Fibroblast of lung (primary cell): ENCODE measurements at regions not wholly inside any gene's neighbourhood (a gene's known extent, or its start where the extent isn't known, plus 50 kb on each side); places are given as distances from the start of the nearest gene placed in this dataset.

Experiments used
- DNase-seq, 2 donors: peaks; one replicate each; pipeline versions ENCODE4 v3.0.0 to v3.0.0-alpha.2; 2010; ENCODE audit warnings: low read depth in 2 of 2
- H2AFZ ChIP-seq: 2 replicates; pipeline ENCODE4 v1.5.1; 2012; ENCODE audit warnings: low read length, control low read depth, inconsistent platforms
- H3K27ac ChIP-seq: 2 replicates; pipeline ENCODE4 v1.5.1; 2011; ENCODE audit warnings: low read length, control low read depth; ENCODE audit not compliant: insufficient read depth
- H3K27me3 ChIP-seq: 2 replicates; pipeline ENCODE4 v1.5.1; 2011; ENCODE audit warnings: mild to moderate bottlenecking, low read length; ENCODE audit not compliant: control insufficient read depth, insufficient read depth
- H3K36me3 ChIP-seq: 2 replicates; pipeline ENCODE4 v1.5.1; 2011; ENCODE audit warnings: low read length; ENCODE audit not compliant: control insufficient read depth, insufficient read depth
- H3K4me1 ChIP-seq: 2 replicates; pipeline ENCODE4 v1.5.1; 2011; ENCODE audit warnings: low read length; ENCODE audit not compliant: control insufficient read depth, insufficient read depth; ENCODE audit errors: extremely low read depth
- H3K4me2 ChIP-seq: 2 replicates; pipeline ENCODE4 v1.5.1; 2011; ENCODE audit warnings: low read length, control low read depth; ENCODE audit not compliant: insufficient read depth; ENCODE audit errors: extremely low read depth
- H3K4me3 ChIP-seq, 4 experiments: fragments of 200-600 bp in 1 of 4; sonication (generic) in 1 of 4; replicated peaks in 1 of 4; 2 replicates each; pipeline ENCODE4 v1.5.1; 2011 to 2016; ENCODE audit warnings: low read length in 4 of 4, low read depth in 3 of 4, mild to moderate bottlenecking in 3 of 4, control low read depth in 2 of 4, inconsistent platforms in 1 of 4, mixed read lengths in 1 of 4; ENCODE audit not compliant: insufficient read depth in 1 of 4; ENCODE audit errors: control extremely low read depth in 1 of 4
- H3K79me2 ChIP-seq: 2 replicates; pipeline ENCODE4 v1.5.1; 2012; ENCODE audit warnings: mild to moderate bottlenecking, low read length, inconsistent platforms; ENCODE audit not compliant: control insufficient read depth, insufficient read depth
- H3K9ac ChIP-seq: 2 replicates; pipeline ENCODE4 v1.5.1; 2011; ENCODE audit warnings: mild to moderate bottlenecking, low read length, control low read depth; ENCODE audit not compliant: insufficient read depth
- H3K9me3 ChIP-seq: 2 replicates; pipeline ENCODE4 v1.5.1; 2012; ENCODE audit warnings: low read depth, low read length; ENCODE audit not compliant: control insufficient read depth, insufficient read depth
- H4K20me1 ChIP-seq: 2 replicates; pipeline ENCODE4 v1.5.1; 2011; ENCODE audit warnings: low read length; ENCODE audit not compliant: control insufficient read depth, insufficient read depth; ENCODE audit errors: extremely low read depth
- CTCF ChIP-seq, 2 donors: IDR thresholded peaks in 1 of 2; conservative IDR thresholded peaks in 1 of 2; 1 replicate in 1 of 2; 2 replicates in 1 of 2; pipeline ENCODE4 v1.5.1; 2011 to 2012; ENCODE audit warnings: low read length in 2 of 2, control low read depth in 1 of 2, inconsistent platforms in 1 of 2, low read depth in 1 of 2, mild to moderate bottlenecking in 1 of 2
- EZH2 ChIP-seq: IDR thresholded peaks from 2 replicates; pipeline ENCODE4 v1.5.1; 2012; ENCODE audit warnings: low read length, control low read depth, mild to moderate bottlenecking; ENCODE audit errors: missing control alignments

GRCh38 chr9:80082213-80082612 is 510.4 kb downstream of the TLE4 start:
- H3K4me1 ChIP-seq: no peaks in the 10 kb centered on the region
- H3K4me2 ChIP-seq: no peak overlapping the region
- H3K27me3 ChIP-seq: no peaks in the 10 kb centered on the region
- H3K27ac ChIP-seq: no peak overlapping the region
- H2AFZ ChIP-seq: no peak overlapping the region
- H3K9ac ChIP-seq: no peak overlapping the region
- H3K9me3 ChIP-seq: no peaks in the 10 kb centered on the region
- no peak overlapping the region for H3K4me3 ChIP-seq
- TF ChIP-seq CTCF (conservative IDR thresholded peaks at IDR 0.05 in 1 of 2, IDR thresholded peaks at IDR 0.05 in 1 of 2; ENCODE audit: low read depth in 1 of 2, low read length in 2 of 2): no peak
- TF ChIP-seq EZH2: no peak
- no peaks in the 10 kb centered on the region for H4K20me1 ChIP-seq
- H3K79me2 ChIP-seq: no peaks in the 10 kb centered on the region
- DNase-seq: no peak
- no peaks in the 10 kb centered on the region for H3K36me3 ChIP-seq

- no peak overlapping the region for H3K4me3 ChIP-seq
- no peak overlapping the region for H3K9ac ChIP-seq
- DNase-seq: no peak
- no peak overlapping the region for H3K4me2 ChIP-seq
- H3K27ac ChIP-seq: no peak overlapping the region
- TF ChIP-seq EZH2 (no peak), CTCF (conservative IDR thresholded peaks at IDR 0.05 in 1 of 2, IDR thresholded peaks at IDR 0.05 in 1 of 2; ENCODE audit: low read depth in 1 of 2, low read length in 2 of 2) (no peak)
- no peaks in the 10 kb centered on the region for H3K79me2 ChIP-seq
- no peaks in the 10 kb centered on the region for H3K36me3 ChIP-seq
- no peak overlapping the region for H2AFZ ChIP-seq
- H4K20me1 ChIP-seq: no peaks in the 10 kb centered on the region
- H3K4me1 ChIP-seq: no peaks in the 10 kb centered on the region
- H3K27me3 ChIP-seq: no peaks in the 10 kb centered on the region
- H3K9me3 ChIP-seq: no peaks in the 10 kb centered on the region
These were observed 507.1 kb downstream of the TLE4 start for GRCh38 chr9:80078826-80079225.

- Histone ChIP-seq H3K27ac (no peak overlapping the region), H3K79me2 (no peaks in the 10 kb centered on the region), H2AFZ (no peak overlapping the region), H3K9ac (no peak overlapping the region), H3K4me1 (no peaks in the 10 kb centered on the region), H4K20me1 (no peaks in the 10 kb centered on the region), H3K4me2 (no peak overlapping the region), H3K4me3 (no peak overlapping the region), H3K9me3 (no peaks in the 10 kb centered on the region), H3K27me3 (no peaks in the 10 kb centered on the region), H3K36me3 (no peaks in the 10 kb centered on the region)
- DNase-seq: no peak
- TF ChIP-seq EZH2 (no peak), CTCF (conservative IDR thresholded peaks at IDR 0.05 in 1 of 2, IDR thresholded peaks at IDR 0.05 in 1 of 2; ENCODE audit: low read depth in 1 of 2, low read length in 2 of 2) (no peak)
These were observed 505.3 kb downstream of the TLE4 start for GRCh38 chr9:80077059-80077458.
